ENCODE measurements at regions not wholly inside any gene's neighbourhood (a gene's known extent, or its start where the extent isn't known, plus 50 kb on each side); places are given as distances from the start of the nearest gene placed in this dataset.

- no peak overlapping the region for H3K27ac ChIP-seq (ENCODE audit: low read depth, low read length)
- 66% methylated on average over 9 of the region's 9 CpGs for WGBS
Measured at GRCh38 chr15:31740203-31740602, 290.1 kb upstream of the CHRNA7 start.

GRCh38 chr15:31745841-31746240 is 284.5 kb upstream of the CHRNA7 start:
- Histone ChIP-seq H3K4me1 (ENCODE audit: insufficient read depth, low read length) (no peaks in the 10 kb centered on the region), H3K27me3 (ENCODE audit: insufficient read depth, low read length) (no peaks in the 10 kb centered on the region), H3K9me3 (ENCODE audit: insufficient read depth, low read depth, low read length) (peaks cover 10% of the 10 kb centered on the region; the same call in 1 of the 2 replicates), H3K27ac (ENCODE audit: low read depth, low read length) (no peak overlapping the region), H3K9ac (ENCODE audit: low read depth, low read length) (no peak overlapping the region), H3K4me3 (ENCODE audit: low read length) (no peak overlapping the region), H3K36me3 (ENCODE audit: insufficient read depth, low read length) (no peaks in the 10 kb centered on the region)

More at GRCh38 chr15:31740203-31740602, 290.1 kb upstream of the CHRNA7 start:
- H3K9ac ChIP-seq (ENCODE audit: low read depth, low read length), result no peak overlapping the region
- H3K9me3 ChIP-seq (ENCODE audit: insufficient read depth, low read depth, low read length), result peaks cover 10% of the 10 kb centered on the region; the same call in 1 of the 2 replicates
- H3K27me3 ChIP-seq (ENCODE audit: insufficient read depth, low read length), result no peaks in the 10 kb centered on the region
- H3K4me1 ChIP-seq (ENCODE audit: insufficient read depth, low read length), result peaks cover 6% of the 10 kb centered on the region; the same call in 1 of the 2 replicates
- H3K36me3 ChIP-seq (ENCODE audit: insufficient read depth, low read length), result no peaks in the 10 kb centered on the region
- no peak overlapping the region for H3K4me3 ChIP-seq (ENCODE audit: low read length)

- H3K4me3 ChIP-seq (ENCODE audit: low read length), result no peak overlapping the region
- no peaks in the 10 kb centered on the region for H3K9me3 ChIP-seq (ENCODE audit: insufficient read depth, low read depth, low read length)
- H3K27ac ChIP-seq (ENCODE audit: low read depth, low read length), result no peak overlapping the region
- H3K9ac ChIP-seq (ENCODE audit: low read depth, low read length), result no peak overlapping the region
- no peaks in the 10 kb centered on the region for H3K36me3 ChIP-seq (ENCODE audit: insufficient read depth, low read length)
- no peaks in the 10 kb centered on the region for H3K27me3 ChIP-seq (ENCODE audit: insufficient read depth, low read length)
- 100% methylated on average over 1 of the region's 2 CpGs for WGBS
- H3K4me1 ChIP-seq (ENCODE audit: insufficient read depth, low read length), result no peaks in the 10 kb centered on the region
Measured at GRCh38 chr15:31752065-31752762, 278.1 kb upstream of the CHRNA7 start.

- Histone ChIP-seq H3K9me3 (ENCODE audit: insufficient read depth, low read depth, low read length) (no peaks in the 10 kb centered on the region), H3K9ac (ENCODE audit: low read depth, low read length) (no peak overlapping the region), H3K4me3 (ENCODE audit: low read length) (no peak overlapping the region), H3K4me1 (ENCODE audit: insufficient read depth, low read length) (no peaks in the 10 kb centered on the region), H3K36me3 (ENCODE audit: insufficient read depth, low read length) (no peaks in the 10 kb centered on the region), H3K27ac (ENCODE audit: low read depth, low read length) (no peak overlapping the region), H3K27me3 (ENCODE audit: insufficient read depth, low read length) (no peaks in the 10 kb centered on the region)
- WGBS, result 86% methylated on average over 2 of the region's 3 CpGs
Measured at GRCh38 chr15:31752905-31753304, 277.4 kb upstream of the CHRNA7 start.

GRCh38 chr15:31758126-31758525 is 272.2 kb upstream of the CHRNA7 start:
- H3K36me3 ChIP-seq (ENCODE audit: insufficient read depth, low read length), result no peaks in the 10 kb centered on the region
- H3K4me3 ChIP-seq (ENCODE audit: low read length), result no peak overlapping the region
- no peaks in the 10 kb centered on the region for H3K27me3 ChIP-seq (ENCODE audit: insufficient read depth, low read length)
- no peak overlapping the region for H3K27ac ChIP-seq (ENCODE audit: low read depth, low read length)
- H3K4me1 ChIP-seq (ENCODE audit: insufficient read depth, low read length), result no peaks in the 10 kb centered on the region
- no peak overlapping the region for H3K9ac ChIP-seq (ENCODE audit: low read depth, low read length)
- WGBS, result 82% methylated on average over 5 of the region's 5 CpGs
- no peaks in the 10 kb centered on the region for H3K9me3 ChIP-seq (ENCODE audit: insufficient read depth, low read depth, low read length)

GRCh38 chr15:31768055-31768454 is 262.3 kb upstream of the CHRNA7 start:
- 96% methylated on average over 13 of the region's 13 CpGs for WGBS
- H3K27me3 ChIP-seq (ENCODE audit: insufficient read depth, low read length), result no peaks in the 10 kb centered on the region
- no peaks in the 10 kb centered on the region for H3K9me3 ChIP-seq (ENCODE audit: insufficient read depth, low read depth, low read length)
- no peak overlapping the region for H3K27ac ChIP-seq (ENCODE audit: low read depth, low read length)
- no peak overlapping the region for H3K4me3 ChIP-seq (ENCODE audit: low read length)
- H3K9ac ChIP-seq (ENCODE audit: low read depth, low read length), result no peak overlapping the region
- H3K36me3 ChIP-seq (ENCODE audit: insufficient read depth, low read length), result no peaks in the 10 kb centered on the region
- no peaks in the 10 kb centered on the region for H3K4me1 ChIP-seq (ENCODE audit: insufficient read depth, low read length)

GRCh38 chr15:31774045-31774444 is 256.3 kb upstream of the CHRNA7 start:
- Histone ChIP-seq H3K9me3 (ENCODE audit: insufficient read depth, low read depth, low read length) (no peaks in the 10 kb centered on the region), H3K36me3 (ENCODE audit: insufficient read depth, low read length) (no peaks in the 10 kb centered on the region), H3K27me3 (ENCODE audit: insufficient read depth, low read length) (no peaks in the 10 kb centered on the region), H3K4me1 (ENCODE audit: insufficient read depth, low read length) (0 out of 2 replicates have a peak, but pooled peaks cover 4% of the 10 kb centered on the region), H3K4me3 (ENCODE audit: low read length) (no peak overlapping the region), H3K27ac (ENCODE audit: low read depth, low read length) (no peak overlapping the region), H3K9ac (ENCODE audit: low read depth, low read length) (no peak overlapping the region)
- 60% methylated on average over 5 of the region's 5 CpGs for WGBS

- Histone ChIP-seq H3K9ac (ENCODE audit: low read depth, low read length) (no peak overlapping the region), H3K9me3 (ENCODE audit: insufficient read depth, low read depth, low read length) (no peaks in the 10 kb centered on the region), H3K36me3 (ENCODE audit: insufficient read depth, low read length) (no peaks in the 10 kb centered on the region), H3K4me3 (ENCODE audit: low read length) (no peak overlapping the region), H3K27me3 (ENCODE audit: insufficient read depth, low read length) (no peaks in the 10 kb centered on the region), H3K27ac (ENCODE audit: low read depth, low read length) (no peak overlapping the region), H3K4me1 (ENCODE audit: insufficient read depth, low read length) (0 out of 2 replicates have a peak, but pooled peaks cover 4% of the 10 kb centered on the region)
- 94% methylated on average over 9 of the region's 9 CpGs for WGBS
Measured at GRCh38 chr15:31776039-31776438, 254.3 kb upstream of the CHRNA7 start.

- Histone ChIP-seq H3K9me3 (ENCODE audit: insufficient read depth, low read depth, low read length) (no peaks in the 10 kb centered on the region), H3K27ac (ENCODE audit: low read depth, low read length) (no peak overlapping the region), H3K27me3 (ENCODE audit: insufficient read depth, low read length) (no peaks in the 10 kb centered on the region), H3K4me1 (ENCODE audit: insufficient read depth, low read length) (peaks cover 15% of the 10 kb centered on the region), H3K4me3 (ENCODE audit: low read length) (no peak overlapping the region), H3K9ac (ENCODE audit: low read depth, low read length) (no peak overlapping the region), H3K36me3 (ENCODE audit: insufficient read depth, low read length) (no peaks in the 10 kb centered on the region)
- 84% methylated on average over 2 of the region's 2 CpGs for WGBS
Measured at GRCh38 chr15:31781261-31781660, 249.1 kb upstream of the CHRNA7 start.

GRCh38 chr15:31782016-31782783 is 248.1 kb upstream of the CHRNA7 start:
- 87% methylated on average over 9 of the region's 9 CpGs for WGBS
- H3K27me3 ChIP-seq (ENCODE audit: insufficient read depth, low read length), result no peaks in the 10 kb centered on the region

GRCh38 chr15:31782951-31783350 is 247.4 kb upstream of the CHRNA7 start:
- Histone ChIP-seq H3K27me3 (ENCODE audit: insufficient read depth, low read length) (no peaks in the 10 kb centered on the region), H3K4me1 (ENCODE audit: insufficient read depth, low read length) (peaks cover 20% of the 10 kb centered on the region), H3K4me3 (ENCODE audit: low read length) (no peak overlapping the region), H3K9ac (ENCODE audit: low read depth, low read length) (no peak overlapping the region), H3K36me3 (ENCODE audit: insufficient read depth, low read length) (no peaks in the 10 kb centered on the region), H3K9me3 (ENCODE audit: insufficient read depth, low read depth, low read length) (no peaks in the 10 kb centered on the region), H3K27ac (ENCODE audit: low read depth, low read length) (peak overlapping the region; percentile 60; the same call in 1 of the 2 replicates)
- WGBS, result 53% methylated on average over 3 of the region's 3 CpGs

More at GRCh38 chr15:31782016-31782783, 248.1 kb upstream of the CHRNA7 start:
- Histone ChIP-seq H3K27ac (ENCODE audit: low read depth, low read length) (peak overlapping the region; percentile 60; the same call in 1 of the 2 replicates), H3K9me3 (ENCODE audit: insufficient read depth, low read depth, low read length) (no peaks in the 10 kb centered on the region), H3K4me1 (ENCODE audit: insufficient read depth, low read length) (peaks cover 20% of the 10 kb centered on the region), H3K36me3 (ENCODE audit: insufficient read depth, low read length) (no peaks in the 10 kb centered on the region), H3K4me3 (ENCODE audit: low read length) (no peak overlapping the region), H3K9ac (ENCODE audit: low read depth, low read length) (no peak overlapping the region)
